Heart left ventricle (tissue), 16 donors: ENCODE measurements at regions not wholly inside any gene's neighbourhood (a gene's known extent, or its start where the extent isn't known, plus 50 kb on each side); places are given as distances from the start of the nearest gene placed in this dataset.
"Not testable (repeated sequence)": the region's sequence is repeated elsewhere in the genome, so short reads cannot be mapped to it uniquely, and the experiment has no call there.

Source experiments
- ATAC-seq, 4 donors: fragments of 200-7000 bp; cut with Tn5 transposase; one replicate each; pipeline ENCODE4 v1.9.1; 2020 to 2022; ENCODE audit warnings: moderate library complexity in 4 of 4, mild to moderate bottlenecking in 3 of 4, moderate number of reproducible peaks in 1 of 4
- DNase-seq, 5 donors: peaks; one replicate each; pipeline ENCODE4 v3.0.0-alpha.2; 2020
- H3K27ac ChIP-seq, 12 donors: fragments of 200-600 bp; sonication (generic) in 4 of 12; one replicate each; pipeline versions ENCODE4 v1.5.0 to v1.8.0; 2016 to 2022; ENCODE audit warnings: mild to moderate bottlenecking in 2 of 12
- H3K27me3 ChIP-seq, 9 donors: fragments of 200-600 bp; sonication (generic) in 2 of 9; one replicate each; pipeline versions ENCODE4 v1.5.1 to v1.8.0; 2016 to 2022; ENCODE audit warnings: mild to moderate bottlenecking in 3 of 9
- H3K36me3 ChIP-seq, 9 donors: fragments of 200-600 bp; sonication (generic) in 2 of 9; one replicate each; pipeline versions ENCODE4 v1.5.0 to v1.8.0; 2018 to 2022; ENCODE audit warnings: mild to moderate bottlenecking in 2 of 9
- H3K4me1 ChIP-seq, 12 donors: fragments of 200-600 bp; sonication (generic) in 4 of 12; one replicate each; pipeline versions ENCODE4 v1.5.0 to v1.8.0; 2016 to 2022; ENCODE audit warnings: mild to moderate bottlenecking in 3 of 12
- H3K4me3 ChIP-seq, 12 donors: fragments of 200-600 bp; sonication (generic) in 4 of 12; one replicate each; pipeline versions ENCODE4 v1.5.0 to v1.8.0; 2017 to 2022; ENCODE audit warnings: mild to moderate bottlenecking in 9 of 12, moderate library complexity in 4 of 12
- H3K9me3 ChIP-seq, 12 donors: fragments of 200-600 bp; sonication (generic) in 4 of 12; one replicate each; pipeline versions ENCODE4 v1.5.0 to v1.8.0; 2016 to 2022; ENCODE audit warnings: mild to moderate bottlenecking in 1 of 12
- CTCF ChIP-seq, 12 donors: fragments of 200-600 bp; sonication (generic) in 4 of 12; IDR thresholded peaks; one replicate each; pipeline versions ENCODE4 v1.5.0 to v1.8.0; 2018 to 2022; ENCODE audit warnings: antibody characterized with exemption in 12 of 12, mild to moderate bottlenecking in 5 of 12
- POLR2A ChIP-seq, 2 donors: fragments of 450-650 bp; IDR thresholded peaks; one replicate each; pipeline ENCODE4 v1.6.1; 2017; ENCODE audit warnings: antibody characterized with exemption in 2 of 2, mild to moderate bottlenecking in 2 of 2, moderate library complexity in 2 of 2
- WGBS, 4 donors: extraction: QIAGEN DNeasy Blood & Tissue Kit in 2 of 4; methylation state at CpG; one replicate each; pipeline versions ENCODE4 v1.1.5 to v1.1.7; 2013 to 2018; 5-methylcytosine and 5-hydroxymethylcytosine counted together
- intact Hi-C, 10 donors: fragments of 100-400 bp; cut with DNase I; formaldehyde crosslinking; loops; one replicate each; pipeline versions ENCODE4 v1.11.1 to v1.14.2; 2022
- donor health status: ischemic (EF 13 %, LVEDD 7.1; RV severe dilation, severe dysfunction).
- donor health status: healthy with polysubstance abuse.
- donor health status: DM: no; HTN: yes; CAD: no.
- donor health status: DM: no; HTN: no; CAD: no.
- donor health status: ischemic (EF 25% LVEDD 6.9; RV normal size, moderate dysfunction).
- donor health status: ischemic (EF 25% LVEDD 5.7; RV mildly dilated, moderate dysfunction).
- donor health status: healthy.
- donor health status: DM: yes; HTN: yes; CAD: no.
- donor health status: ischemic (EF 35%, LVEDD 5.7; RV mildly dilated, moderate dysfunction).
- donor health status: nonischemic (EF 11% LVEDD 7.7; RV severe dilation, severe dysfunction).
- donor health status: DM: yes; HTN: yes; CAD: no.
- donor health status: PGD.
- donor health status: ischemic (EF 29% LVEDD 5.4; RV normal size, mild dysfunction).
- donor health status: nonischemic (EF 23%, LVEDD 6.1; RV moderate dilation, normal function).

- Histone ChIP-seq H3K36me3 (no peaks in the 10 kb centered on the region), H3K27me3 (no peaks in the 10 kb centered on the region), H3K4me3 (no peak overlapping the region), H3K27ac (no peak overlapping the region), H3K9me3 (no peaks in the 10 kb centered on the region), H3K4me1 (no peaks in the 10 kb centered on the region)
- ATAC-seq = no peak
- DNase-seq = no peak
- TF ChIP-seq POLR2A (IDR thresholded peaks at IDR 0.05) (no peak), CTCF (IDR thresholded peaks at IDR 0.05) (no peak)
- intact Hi-C loops = no loop called here
- WGBS, 4 donors = 45 to 53% (median 50%) methylated on average over 3 of the region's 3 CpGs
Measured at GRCh38 chr13:88022431-88023208, 351.4 kb downstream of the SLITRK5 start.

GRCh38 chr13:88026241-88026640 is 355.1 kb downstream of the SLITRK5 start:
- Histone ChIP-seq H3K27ac (no peak overlapping the region), H3K4me1 (no peaks in the 10 kb centered on the region), H3K27me3 (no peaks in the 10 kb centered on the region), H3K36me3 (no peaks in the 10 kb centered on the region), H3K9me3 (no peaks in the 10 kb centered on the region), H3K4me3 (no peak overlapping the region)
- no peak for ATAC-seq
- no peak for DNase-seq
- 36 to 70% (median 49%) methylated on average over 1 of the region's 1 CpG for WGBS, 4 donors
- intact Hi-C loops = no loop called here
- TF ChIP-seq CTCF (IDR thresholded peaks at IDR 0.05) (no peak), POLR2A (IDR thresholded peaks at IDR 0.05) (no peak)

- DNase-seq (no peak), ATAC-seq (no peak)
- Histone ChIP-seq H3K4me1 (no peaks in the 10 kb centered on the region), H3K9me3 (no peaks in the 10 kb centered on the region), H3K27ac (no peak overlapping the region), H3K27me3 (no peaks in the 10 kb centered on the region), H3K36me3 (no peaks in the 10 kb centered on the region), H3K4me3 (no peak overlapping the region)
- no peak for TF ChIP-seq POLR2A (IDR thresholded peaks at IDR 0.05)
- intact Hi-C loops = no loop called here
Measured at GRCh38 chr13:88031980-88032559, 360.9 kb downstream of the SLITRK5 start.

GRCh38 chr13:88036205-88036604 is 365.0 kb downstream of the SLITRK5 start:
- ATAC-seq, H3K4me1 ChIP-seq, H3K36me3 ChIP-seq, H3K4me3 ChIP-seq, DNase-seq, H3K27me3 ChIP-seq, intact Hi-C loops, H3K27ac ChIP-seq, H3K9me3 ChIP-seq: not testable (repeated sequence)
- 81 to 93% (median 90%) methylated on average over 8 of the region's 8 CpGs for WGBS, 4 donors

- H3K27me3 ChIP-seq = no peaks in the 10 kb centered on the region
- no peaks in the 10 kb centered on the region for H3K9me3 ChIP-seq
- intact Hi-C loops = no loop called here
- ATAC-seq = no peak
- no peaks in the 10 kb centered on the region for H3K4me1 ChIP-seq
- no peaks in the 10 kb centered on the region for H3K36me3 ChIP-seq
- no peak overlapping the region for H3K4me3 ChIP-seq
- WGBS, 4 donors = 37 to 42% (median 39%) methylated on average over 1 of the region's 1 CpG
- no peak for DNase-seq
- H3K27ac ChIP-seq = no peak overlapping the region
- TF ChIP-seq POLR2A (IDR thresholded peaks at IDR 0.05) = no peak
- no peak for TF ChIP-seq CTCF (IDR thresholded peaks at IDR 0.05)
Measured at GRCh38 chr13:88042489-88042888, 371.3 kb downstream of the SLITRK5 start.
